ENCODE measurements at regions not wholly inside any gene's neighbourhood (a gene's known extent, or its start where the extent isn't known, plus 50 kb on each side); places are given as distances from the start of the nearest gene placed in this dataset.

- no peak for DNase-seq
Observed at GRCh38 chr16:73563709-73564108, 515.8 kb upstream of the ZFHX3 start.

- DNase-seq: no peak
Observed at GRCh38 chr16:73560497-73560896, 512.6 kb upstream of the ZFHX3 start.

GRCh38 chr16:73558219-73558618 lies 510.3 kb upstream of the ZFHX3 start:
- no peak for DNase-seq

GRCh38 chr16:73553941-73554660 lies 506.2 kb upstream of the ZFHX3 start:
- DNase-seq: no peak

- no peak for DNase-seq
Observed at GRCh38 chr16:73549984-73550631, 502.2 kb upstream of the ZFHX3 start.

- no peak for DNase-seq
Observed at GRCh38 chr16:73547552-73548403, 499.9 kb upstream of the ZFHX3 start.

- no peak for DNase-seq
Observed at GRCh38 chr16:73546341-73546845, 498.5 kb upstream of the ZFHX3 start.

- no peak for DNase-seq
Observed at GRCh38 chr16:73545755-73546154, 497.8 kb upstream of the ZFHX3 start.

GRCh38 chr16:73545290-73545689 lies 497.4 kb upstream of the ZFHX3 start:
- DNase-seq: no peak

GRCh38 chr16:73544826-73545225 lies 496.9 kb upstream of the ZFHX3 start:
- DNase-seq: no peak

- DNase-seq: no peak
Observed at GRCh38 chr16:73543970-73544599, 496.2 kb upstream of the ZFHX3 start.

GRCh38 chr16:73543331-73543969 lies 495.5 kb upstream of the ZFHX3 start:
- no peak for DNase-seq

GRCh38 chr16:73542885-73543284 lies 495.0 kb upstream of the ZFHX3 start:
- no peak for DNase-seq

- no peak for DNase-seq
Observed at GRCh38 chr16:73537921-73538320, 490.0 kb upstream of the ZFHX3 start.

- DNase-seq: no peak
Observed at GRCh38 chr16:73536931-73537330, 489.0 kb upstream of the ZFHX3 start.

GRCh38 chr16:73531021-73531420 lies 483.1 kb upstream of the ZFHX3 start:
- no peak for DNase-seq

- DNase-seq: no peak
Observed at GRCh38 chr16:73530529-73530928, 482.6 kb upstream of the ZFHX3 start.

GRCh38 chr16:73529303-73530012 lies 481.5 kb upstream of the ZFHX3 start:
- no peak for DNase-seq

GRCh38 chr16:73527187-73527586 lies 479.3 kb upstream of the ZFHX3 start:
- DNase-seq: no peak

GRCh38 chr16:73526011-73526804 lies 478.3 kb upstream of the ZFHX3 start:
- no peak for DNase-seq

GRCh38 chr16:73523209-73523608 lies 475.3 kb upstream of the ZFHX3 start:
- no peak for DNase-seq
